ENCODE measurements at regions not wholly inside any gene's neighbourhood (a gene's known extent, or its start where the extent isn't known, plus 50 kb on each side); places are given as distances from the start of the nearest gene placed in this dataset.
A peak's percentile ranks its signal among the peaks of the same experiment; 100 is the strongest.

- TF ChIP-seq CTCF (IDR thresholded peaks at IDR 0.05; ENCODE audit: borderline replicate concordance, control extremely low read depth, extremely low read depth, insufficient read depth, missing control alignments), result no peak
- DNase-seq (ENCODE audit: low spot score), result no peak
- in situ Hi-C loops (cut with MboI; ENCODE audit: low sequenced_read_pairs, unreplicated experiment), result no loop called here
These were observed 353.9 kb downstream of the BCKDHB start for GRCh38 chr6:80460257-80460865.

GRCh38 chr6:80457439-80457933 is 351.0 kb downstream of the BCKDHB start:
- in situ Hi-C loops (cut with MboI; ENCODE audit: low sequenced_read_pairs, unreplicated experiment), result no loop called here
- TF ChIP-seq CTCF (IDR thresholded peaks at IDR 0.05; ENCODE audit: borderline replicate concordance, control extremely low read depth, extremely low read depth, insufficient read depth, missing control alignments), result no peak
- no peak for DNase-seq (ENCODE audit: low spot score)

GRCh38 chr6:80456724-80457438 is 350.4 kb downstream of the BCKDHB start:
- no peak for DNase-seq (ENCODE audit: low spot score)
- no peak for TF ChIP-seq CTCF (IDR thresholded peaks at IDR 0.05; ENCODE audit: borderline replicate concordance, control extremely low read depth, extremely low read depth, insufficient read depth, missing control alignments)
- in situ Hi-C loops (cut with MboI; ENCODE audit: low sequenced_read_pairs, unreplicated experiment), result no loop called here

- TF ChIP-seq CTCF (IDR thresholded peaks at IDR 0.05; ENCODE audit: borderline replicate concordance, control extremely low read depth, extremely low read depth, insufficient read depth, missing control alignments), result no peak
- in situ Hi-C loops (cut with MboI; ENCODE audit: low sequenced_read_pairs, unreplicated experiment), result no loop called here
- DNase-seq (ENCODE audit: low spot score), result no peak
These were observed 348.3 kb downstream of the BCKDHB start for GRCh38 chr6:80454661-80455365.

GRCh38 chr6:80454197-80454596 is 347.7 kb downstream of the BCKDHB start:
- in situ Hi-C loops (cut with MboI; ENCODE audit: low sequenced_read_pairs, unreplicated experiment), result no loop called here
- TF ChIP-seq CTCF (IDR thresholded peaks at IDR 0.05; ENCODE audit: borderline replicate concordance, control extremely low read depth, extremely low read depth, insufficient read depth, missing control alignments), result no peak
- DNase-seq (ENCODE audit: low spot score), result peak; percentile 7

GRCh38 chr6:80449726-80450125 is 343.3 kb downstream of the BCKDHB start:
- in situ Hi-C loops (cut with MboI; ENCODE audit: low sequenced_read_pairs, unreplicated experiment), result no loop called here
- no peak for TF ChIP-seq CTCF (IDR thresholded peaks at IDR 0.05; ENCODE audit: borderline replicate concordance, control extremely low read depth, extremely low read depth, insufficient read depth, missing control alignments)
- no peak for DNase-seq (ENCODE audit: low spot score)

Data from GM13976 (cell line).